H54 (cell line): ENCODE measurements at regions not wholly inside any gene's neighbourhood (a gene's known extent, or its start where the extent isn't known, plus 50 kb on each side); places are given as distances from the start of the nearest gene placed in this dataset.
A peak's percentile ranks its signal among the peaks of the same experiment; 100 is the strongest.

ENCODE experiments used
- DNase-seq: peaks from one replicate; pipeline ENCODE4 v3.0.0; 2011; ENCODE audit warnings: low spot score, mixed read lengths; ENCODE audit not compliant: insufficient read length
- FAIRE-seq: peaks from 3 replicates; lab custom pipeline; 2011; peaks lifted over from hg19 to GRCh38; lab: Jason Lieb, UNC
- POLR2A ChIP-seq: IDR thresholded peaks from 2 replicates; pipeline ENCODE4 v1.6.1; 2011; ENCODE audit warnings: low read depth, mild to moderate bottlenecking, low read length

DNA sequence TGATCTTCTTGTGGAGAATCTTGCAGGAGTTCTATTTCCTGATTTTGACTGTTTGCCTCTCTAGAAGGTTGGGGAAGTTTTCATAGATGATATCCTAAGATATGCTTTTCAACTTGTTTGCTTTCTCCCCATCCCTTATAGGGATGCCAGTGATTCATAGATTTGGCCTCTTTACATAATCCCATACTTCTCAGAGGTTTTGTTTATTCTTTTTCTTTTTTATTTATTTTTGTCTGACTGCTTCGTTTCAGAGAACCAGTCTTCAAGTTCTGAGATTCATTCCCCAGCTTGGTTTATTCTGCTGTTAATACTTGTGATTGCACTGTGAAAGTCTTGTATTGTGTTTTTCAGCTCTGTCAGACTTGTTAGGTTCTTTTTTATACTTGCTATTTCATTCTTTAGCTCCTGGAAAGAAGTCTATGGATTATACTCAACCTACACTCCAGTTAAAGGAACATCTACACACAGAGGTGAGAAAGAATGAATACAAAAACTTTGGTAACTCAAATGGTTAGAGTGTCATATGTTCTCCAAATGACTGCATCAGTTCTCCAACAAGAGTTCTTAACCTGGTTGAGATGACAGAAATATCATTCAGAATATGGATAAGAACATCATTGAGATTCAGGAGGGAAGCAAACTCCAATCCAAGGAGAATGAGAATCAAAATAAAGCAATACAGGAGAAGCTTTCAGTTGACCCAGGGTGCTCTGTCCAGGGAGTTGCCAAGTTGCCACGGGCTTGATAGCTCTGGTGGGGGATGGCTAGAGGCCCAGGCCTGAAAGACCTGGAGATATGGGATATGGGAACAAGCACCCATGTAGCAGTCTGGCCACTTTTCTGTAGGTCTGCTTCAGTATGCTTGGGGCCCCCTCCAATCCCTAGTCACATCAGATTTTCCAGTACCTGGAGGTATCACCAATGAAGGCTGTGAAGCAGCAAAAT, 150.3 kb downstream of the AHR start:
- TF ChIP-seq POLR2A = no peak
- FAIRE-seq (peak; percentile 11), DNase-seq (no peak)

DNA sequence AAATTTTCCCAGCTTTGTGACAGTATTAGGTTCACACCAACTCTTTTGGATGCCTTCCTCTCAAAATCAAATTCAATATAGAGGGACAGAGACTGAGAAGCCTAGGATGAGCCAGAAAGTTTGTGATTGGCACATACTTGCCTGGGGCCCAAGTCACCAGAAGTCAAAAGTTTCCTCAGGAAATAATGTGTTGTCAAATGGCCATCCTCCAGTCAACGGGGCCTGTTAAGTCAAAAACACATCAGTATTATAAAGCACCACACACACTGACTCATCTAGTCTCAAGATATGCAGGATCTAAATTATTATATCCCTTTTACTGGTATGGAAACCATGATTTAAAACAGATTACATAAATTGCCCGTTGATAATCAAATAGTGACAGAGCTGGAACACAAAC, 158.1 kb downstream of the AHR start:
- DNase-seq = no peak
- TF ChIP-seq POLR2A = no peak
- FAIRE-seq = no peak

DNA sequence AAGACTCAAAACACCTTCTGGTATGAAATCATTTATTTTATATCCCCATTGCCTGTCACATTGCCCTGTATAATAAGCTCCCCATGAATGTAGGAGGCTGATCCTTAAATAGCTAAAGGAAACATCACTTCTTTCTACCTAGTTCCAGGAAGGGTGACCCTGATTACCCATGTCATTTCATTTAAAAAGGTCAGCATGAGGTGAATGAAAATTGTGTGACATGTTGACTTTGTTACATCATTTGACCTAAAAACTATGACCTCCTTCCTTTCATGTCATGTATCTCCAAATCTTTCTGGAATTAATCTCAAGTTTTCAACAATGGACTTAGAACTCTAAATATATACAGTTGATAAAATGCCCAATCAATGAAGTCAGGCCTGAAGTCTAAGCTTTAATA, 161.5 kb downstream of the AHR start:
- no peak for DNase-seq
- no peak for FAIRE-seq
- TF ChIP-seq POLR2A = no peak

DNA sequence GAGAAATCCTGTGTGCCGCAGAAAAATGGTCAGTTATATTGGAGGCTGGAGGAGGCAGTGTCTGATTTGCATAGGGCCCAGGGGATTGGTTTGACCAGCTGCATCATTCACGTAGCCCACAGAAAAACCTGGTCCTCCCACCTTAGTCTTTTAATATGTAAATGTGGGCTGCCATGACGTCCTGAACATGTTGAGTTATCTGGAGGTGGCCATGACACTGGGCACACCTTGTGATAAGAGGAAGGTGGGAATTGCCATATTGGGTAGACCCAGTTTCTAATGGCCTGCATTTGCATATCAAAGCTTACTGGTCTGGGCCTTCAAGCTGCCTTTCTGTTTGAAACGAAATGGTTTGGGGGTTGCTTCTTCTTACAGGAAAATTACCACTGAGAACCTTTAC, 162.2 kb downstream of the AHR start:
- DNase-seq = no peak
- FAIRE-seq = no peak
- no peak for TF ChIP-seq POLR2A

DNA sequence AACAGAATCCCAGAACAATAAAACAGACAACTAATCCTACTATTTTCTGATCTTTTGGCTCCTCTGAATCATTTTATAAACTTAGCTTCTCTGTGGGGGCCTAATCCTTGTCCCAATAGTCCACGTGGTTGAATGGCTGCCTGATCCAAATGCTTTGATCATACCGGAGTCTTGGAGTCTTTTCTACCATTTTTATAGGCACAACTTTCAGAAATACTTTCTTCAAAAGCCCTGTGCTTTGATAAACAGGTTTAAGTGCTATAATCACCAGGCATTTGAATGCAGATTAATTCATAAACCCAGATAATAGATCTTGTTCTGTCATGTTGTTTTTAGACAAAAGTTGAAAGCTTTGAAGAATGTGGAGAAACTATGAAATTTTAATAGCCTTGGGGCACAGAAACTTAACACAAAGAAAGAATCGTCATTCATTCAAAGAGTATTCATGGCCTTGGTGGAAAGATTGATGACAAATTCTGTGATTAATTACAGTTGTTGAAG, 163.7 kb downstream of the AHR start:
- DNase-seq (no peak), FAIRE-seq (no peak)
- no peak for TF ChIP-seq POLR2A

DNA sequence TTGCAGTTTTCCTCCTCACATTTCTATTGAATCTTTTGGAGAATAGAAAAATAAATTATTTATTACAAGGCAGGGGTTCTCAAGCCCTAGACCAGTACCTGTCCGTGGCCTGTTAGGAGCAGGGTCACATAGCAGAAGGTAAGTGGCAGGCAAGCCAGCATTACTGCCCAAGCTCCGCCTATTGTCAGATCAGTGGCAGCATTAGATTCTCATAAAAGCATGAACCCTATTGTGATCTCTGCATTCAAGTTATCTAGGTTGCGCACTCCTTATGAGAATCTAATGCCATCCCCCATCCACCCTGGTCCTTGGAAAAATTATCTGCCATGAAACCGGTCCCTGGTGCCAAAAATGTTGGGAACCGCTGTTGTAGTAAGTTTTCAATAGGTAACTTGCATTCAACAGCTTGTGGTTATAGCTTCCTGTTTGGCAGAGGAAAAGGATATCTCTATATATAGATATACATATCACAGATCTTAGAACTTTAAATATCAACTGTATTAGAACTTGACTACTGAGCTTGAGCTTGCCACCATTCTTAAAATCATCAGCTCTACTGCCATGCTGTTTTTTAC, 165.1 kb downstream of the AHR start:
- no peak for TF ChIP-seq POLR2A
- DNase-seq (no peak), FAIRE-seq (no peak)

DNA sequence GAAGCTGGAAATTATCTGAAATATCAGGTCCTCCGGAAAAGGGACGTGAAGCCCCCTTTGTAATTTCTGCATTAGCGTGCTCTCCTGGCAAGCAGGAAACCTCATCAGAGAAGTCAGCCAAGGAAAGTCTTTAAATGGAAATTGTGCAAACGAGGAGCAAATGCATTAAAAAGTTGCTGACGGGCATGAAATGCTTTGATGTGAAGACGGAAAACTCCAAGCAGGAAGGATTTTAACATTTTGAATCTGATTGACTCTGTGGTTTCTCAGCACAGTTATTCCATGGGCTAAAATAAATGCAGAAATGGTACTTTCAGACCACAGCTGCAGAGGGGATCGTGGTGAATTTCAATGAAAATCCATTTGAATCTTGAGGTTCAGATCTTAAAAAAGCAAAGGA, 167.8 kb downstream of the AHR start:
- TF ChIP-seq POLR2A = no peak
- FAIRE-seq = peak; percentile 38
- no peak for DNase-seq

DNA sequence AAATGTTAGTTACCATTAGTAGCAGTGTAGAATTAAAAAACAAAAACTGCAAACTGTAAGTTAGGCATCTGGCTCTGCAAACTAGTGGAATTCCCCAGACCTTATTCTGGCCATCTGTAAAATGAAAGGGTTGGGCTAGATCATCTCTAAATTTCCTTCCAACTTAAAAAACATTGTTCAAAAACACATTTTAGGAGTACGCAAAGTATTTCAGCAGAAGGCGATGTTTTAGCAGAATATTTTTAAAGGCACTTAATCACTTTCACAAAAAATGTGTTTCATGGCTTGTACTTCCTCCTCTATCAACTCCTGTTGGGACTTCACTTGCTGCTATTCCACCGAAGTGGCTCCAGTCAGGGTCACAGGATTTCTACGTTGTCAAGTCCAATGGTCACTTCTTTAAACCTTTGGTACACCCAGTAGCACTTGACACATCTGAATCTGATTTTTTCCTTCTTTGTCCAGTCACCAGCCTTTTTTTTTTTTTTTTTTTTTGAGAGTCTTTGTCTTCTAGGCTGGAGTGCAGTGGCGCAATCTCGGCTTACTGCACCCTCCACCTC, 169.0 kb downstream of the AHR start:
- TF ChIP-seq POLR2A = no peak
- DNase-seq = no peak
- FAIRE-seq = no peak

DNA sequence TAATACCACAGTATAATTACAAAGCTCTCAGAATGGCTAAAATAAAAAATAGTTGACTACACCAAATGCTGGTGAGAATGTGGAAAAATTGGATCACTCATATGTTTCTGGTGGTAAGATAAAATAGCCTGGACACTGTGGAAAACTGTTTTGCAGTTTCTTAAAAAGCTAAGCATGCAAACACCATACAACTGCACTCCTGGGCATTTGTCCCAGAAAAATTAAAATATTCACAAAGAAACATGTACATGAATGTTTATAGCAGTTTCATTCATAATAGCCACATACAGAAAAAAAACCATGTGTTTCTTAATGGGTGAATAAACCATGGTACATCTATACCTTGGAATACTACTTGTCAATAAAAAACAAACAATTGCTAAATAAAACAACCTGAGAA, 172.9 kb downstream of the AHR start:
- FAIRE-seq (no peak), DNase-seq (no peak)
- no peak for TF ChIP-seq POLR2A

DNA sequence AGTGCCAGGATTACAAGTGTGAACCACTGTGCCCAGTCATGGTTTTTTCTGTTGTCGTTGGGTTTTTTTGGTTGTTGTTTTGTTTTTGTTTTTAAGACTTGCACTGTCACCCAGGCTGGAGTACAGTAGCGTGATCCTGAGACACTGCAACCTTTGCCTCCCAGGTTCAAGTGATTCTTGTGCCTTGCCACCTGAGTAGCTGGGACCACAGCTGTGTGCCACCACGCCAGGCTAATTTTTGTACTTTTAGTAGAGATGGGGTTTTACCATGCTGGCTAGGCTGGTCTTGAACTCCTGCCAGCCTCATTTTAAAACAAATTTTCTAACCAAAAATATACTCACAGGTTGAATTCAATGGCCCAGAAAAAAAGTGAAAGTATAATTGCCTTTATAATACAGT, 174.1 kb downstream of the AHR start:
- no peak for FAIRE-seq
- no peak for DNase-seq
- no peak for TF ChIP-seq POLR2A

DNA sequence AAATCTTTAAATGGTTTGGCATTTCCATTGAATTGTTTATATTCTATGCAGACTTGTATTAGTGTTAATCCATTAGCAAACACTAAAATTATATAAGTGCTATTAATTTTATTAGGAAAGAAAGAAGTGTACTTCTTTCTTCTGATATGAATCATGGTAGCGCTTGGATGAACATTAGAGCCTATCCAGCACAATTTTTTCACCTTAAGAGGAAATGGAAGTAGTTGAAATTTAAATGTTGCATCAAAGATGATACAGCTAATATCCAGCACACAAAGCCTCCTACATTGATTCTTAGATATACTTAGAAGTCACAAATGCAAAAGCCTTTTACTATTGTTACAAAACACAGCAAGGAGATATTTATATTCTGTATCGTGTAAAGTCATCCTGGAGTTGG, 174.5 kb downstream of the AHR start:
- TF ChIP-seq POLR2A = no peak
- FAIRE-seq (peak; percentile 52), DNase-seq (no peak)

DNA sequence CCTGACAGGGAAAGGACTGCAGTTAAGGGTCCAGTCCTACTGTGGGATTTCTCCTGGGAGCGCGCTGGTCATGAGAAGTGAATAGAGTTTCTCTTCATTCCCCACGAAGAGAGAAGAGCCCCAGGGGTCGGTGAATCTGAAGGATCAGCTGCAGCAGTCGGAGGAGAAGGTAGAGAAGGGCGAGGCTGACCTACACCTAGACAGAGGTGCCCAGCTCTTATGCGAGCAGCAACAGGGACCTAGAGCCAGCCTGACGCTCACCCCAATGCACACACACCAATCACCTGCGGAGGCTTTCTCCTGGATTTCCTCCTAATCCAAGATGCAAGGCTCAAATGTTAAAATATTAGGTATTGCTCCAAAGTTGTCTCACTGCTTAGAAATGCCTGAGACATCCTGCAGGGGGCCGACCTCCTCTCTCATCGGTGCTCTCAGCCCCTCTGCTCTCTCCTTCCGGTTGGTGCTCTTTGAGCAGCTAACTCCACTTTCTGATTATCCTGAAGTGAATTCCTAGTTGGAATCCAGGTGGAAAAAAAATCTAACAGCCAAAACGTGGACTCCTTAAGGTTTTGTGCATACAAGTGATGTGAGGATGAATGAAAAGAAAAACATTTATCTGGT, 176.4 kb downstream of the AHR start:
- no peak for FAIRE-seq
- no peak for TF ChIP-seq POLR2A
- peak; percentile 9 for DNase-seq

DNA sequence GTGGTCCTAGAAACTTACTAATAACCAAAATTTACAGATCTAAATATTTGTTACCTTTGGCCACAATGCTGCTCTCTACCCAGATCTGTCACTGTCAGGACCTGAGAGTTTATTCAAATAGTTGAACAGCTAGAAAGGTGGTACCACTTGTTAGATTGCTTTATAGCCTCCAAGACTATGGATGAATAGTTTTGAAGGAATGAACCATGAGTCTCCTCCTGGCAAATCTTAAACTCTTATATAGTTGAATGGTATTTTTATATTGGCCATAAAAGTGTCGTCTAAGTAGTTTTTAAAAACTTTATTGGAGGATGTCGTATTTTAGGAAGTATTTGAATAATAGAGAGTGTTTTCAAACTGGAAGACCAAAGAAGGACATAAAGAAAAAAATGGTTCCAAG, 178.7 kb downstream of the AHR start:
- no peak for TF ChIP-seq POLR2A
- FAIRE-seq = no peak
- no peak for DNase-seq

DNA sequence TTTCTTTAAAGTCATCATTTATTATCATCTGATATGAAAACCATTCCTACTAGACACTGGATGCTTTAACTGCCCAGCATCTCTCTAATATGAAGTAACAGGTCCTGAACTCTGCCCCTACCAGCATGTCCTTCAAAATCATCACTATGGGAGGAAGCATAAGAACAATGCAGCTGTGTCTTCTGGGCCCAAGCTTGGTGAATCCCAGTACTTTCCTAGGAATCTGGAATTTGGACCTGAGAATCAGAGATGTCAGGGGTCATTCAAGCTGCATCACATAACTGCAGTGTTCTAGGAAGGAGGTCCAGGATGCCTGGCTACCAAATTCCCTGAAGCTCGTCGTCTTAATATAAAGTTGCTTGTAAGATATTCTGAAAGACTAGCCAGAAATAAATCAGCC, 182.7 kb downstream of the AHR start:
- TF ChIP-seq POLR2A = no peak
- DNase-seq (no peak), FAIRE-seq (peak; percentile 57)
